Activated CD4-positive, alpha-beta T cell treated with anti-CD3 and anti-CD28 coated beads for 36 hours (primary cell): ENCODE measurements at regions not wholly inside any gene's neighbourhood (a gene's known extent, or its start where the extent isn't known, plus 50 kb on each side); places are given as distances from the start of the nearest gene placed in this dataset.
"Not testable (repeated sequence)": the region's sequence is repeated elsewhere in the genome, so short reads cannot be mapped to it uniquely, and the experiment has no call there.

Experiments
- ATAC-seq: fragments of 200-7000 bp; cut with Tn5 transposase; one replicate; pipeline ENCODE4 v1.10.0; 2021; ENCODE audit warnings: mild to moderate bottlenecking, moderate library complexity
- CTCF ChIA-PET: fragments of 350-600 bp; sonication (Branson Sonifier 250); formaldehyde crosslinking; loops from one replicate; lab custom pipeline; 2021; ENCODE audit warnings: antibody characterized with exemption; lab: Charles Lee
- POLR2A ChIA-PET: fragments of 350-600 bp; sonication (Branson Sonifier 250); formaldehyde crosslinking; loops from one replicate; lab custom pipeline; 2021; ENCODE audit warnings: antibody characterized with exemption, inconsistent platforms; lab: Charles Lee
- DNase-seq: peaks from one replicate; pipeline ENCODE4 v3.0.0-alpha.2; 2020
- H3K27ac Mint-ChIP-seq: one replicate; pipeline ENCODE4 v1.8.0; 2021; ENCODE audit warnings: mixed read lengths
- H3K27me3 Mint-ChIP-seq: one replicate; pipeline ENCODE4 v1.8.0; 2021; ENCODE audit warnings: mixed read lengths
- H3K36me3 Mint-ChIP-seq: one replicate; pipeline ENCODE4 v1.8.0; 2021; ENCODE audit warnings: low read depth, mixed read lengths
- H3K4me1 Mint-ChIP-seq: one replicate; pipeline ENCODE4 v1.8.0; 2021; ENCODE audit warnings: mixed read lengths
- H3K4me3 Mint-ChIP-seq: one replicate; pipeline ENCODE4 v1.8.0; 2021; ENCODE audit warnings: mild to moderate bottlenecking, moderate library complexity, mixed read lengths
- H3K9me3 Mint-ChIP-seq: one replicate; pipeline ENCODE4 v1.8.0; 2021; ENCODE audit warnings: low read depth, mixed read lengths
- intact Hi-C, 2 experiments: fragments of 100-400 bp; cut with DNase I in 1 of 2; cut with micrococcal nuclease in 1 of 2; formaldehyde crosslinking; loops; one replicate each; pipeline versions ENCODE4 v1.14.2 to v1.15.1; 2022 to 2024; cut with DNase I, micrococcal nuclease

DNA sequence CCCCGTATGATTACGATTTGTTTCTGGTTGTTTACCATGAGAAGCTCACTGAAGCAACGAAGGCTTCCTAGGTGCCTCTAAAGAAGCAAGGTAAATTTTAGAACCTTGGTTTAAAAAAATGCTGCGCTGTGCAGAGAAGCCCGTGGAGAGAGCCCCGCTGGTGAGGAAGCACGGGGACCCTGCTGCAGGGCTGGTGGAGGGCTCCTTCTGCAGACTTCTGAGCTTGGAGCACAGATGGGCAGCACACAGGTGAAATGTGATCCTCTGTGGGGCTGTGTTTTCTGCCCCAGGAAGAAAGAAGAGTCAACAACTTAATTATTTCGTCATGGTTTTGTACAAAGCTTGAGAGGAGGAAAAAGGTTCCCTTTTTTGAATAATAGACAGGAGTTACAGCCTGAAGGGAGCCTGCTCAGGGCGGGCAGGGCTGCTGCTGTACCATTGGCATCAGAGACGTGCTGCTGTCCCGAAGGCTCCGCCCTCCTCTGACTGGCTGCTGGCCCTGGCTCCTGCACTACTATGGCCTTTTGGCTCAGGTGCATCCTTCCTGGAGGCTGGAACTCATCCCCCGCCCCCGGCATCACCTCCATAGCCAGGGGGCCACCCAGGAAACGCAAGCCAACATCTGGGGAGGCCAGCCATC, 108.0 kb upstream of the PLGLB2 start:
- POLR2A ChIA-PET, ATAC-seq, H3K4me3 Mint-ChIP-seq, intact Hi-C loops, DNase-seq, H3K9me3 Mint-ChIP-seq, H3K27me3 Mint-ChIP-seq, H3K36me3 Mint-ChIP-seq, H3K4me1 Mint-ChIP-seq, CTCF ChIA-PET, H3K27ac Mint-ChIP-seq: not testable (repeated sequence)

DNA sequence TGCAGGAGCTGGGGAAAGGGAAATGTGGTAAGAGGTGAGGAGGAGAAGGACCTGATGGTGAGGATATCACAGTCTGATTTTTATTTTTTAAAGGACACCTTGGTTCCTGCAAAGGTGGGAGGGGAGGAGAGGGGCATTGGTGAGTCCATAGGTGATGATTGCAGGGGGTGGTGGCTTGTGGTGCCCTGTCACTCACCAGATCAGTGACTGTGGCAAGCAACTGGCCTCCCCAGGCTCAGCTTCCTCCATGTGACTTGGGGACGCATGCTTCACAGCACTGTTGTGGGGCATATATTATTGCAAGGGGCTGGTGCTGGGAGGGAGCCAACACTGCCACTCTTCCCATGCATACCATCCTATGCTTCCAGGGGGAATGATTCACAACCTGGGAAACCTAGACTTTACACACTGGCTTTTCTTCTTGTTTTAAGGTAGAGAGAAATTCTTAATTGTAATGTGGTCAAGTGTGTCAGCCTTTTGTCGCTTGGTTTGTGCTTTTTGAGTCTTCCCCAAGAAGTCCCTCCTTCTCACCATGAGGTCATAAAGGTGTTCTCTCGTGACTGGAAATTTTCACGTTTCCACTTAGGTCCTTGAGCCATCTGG, 106.8 kb upstream of the PLGLB2 start:
- CTCF ChIA-PET, H3K36me3 Mint-ChIP-seq, DNase-seq, H3K27me3 Mint-ChIP-seq, H3K9me3 Mint-ChIP-seq, H3K4me1 Mint-ChIP-seq, H3K27ac Mint-ChIP-seq, H3K4me3 Mint-ChIP-seq, intact Hi-C loops, POLR2A ChIA-PET: not testable (repeated sequence)
- ATAC-seq, result peak; percentile 30

DNA sequence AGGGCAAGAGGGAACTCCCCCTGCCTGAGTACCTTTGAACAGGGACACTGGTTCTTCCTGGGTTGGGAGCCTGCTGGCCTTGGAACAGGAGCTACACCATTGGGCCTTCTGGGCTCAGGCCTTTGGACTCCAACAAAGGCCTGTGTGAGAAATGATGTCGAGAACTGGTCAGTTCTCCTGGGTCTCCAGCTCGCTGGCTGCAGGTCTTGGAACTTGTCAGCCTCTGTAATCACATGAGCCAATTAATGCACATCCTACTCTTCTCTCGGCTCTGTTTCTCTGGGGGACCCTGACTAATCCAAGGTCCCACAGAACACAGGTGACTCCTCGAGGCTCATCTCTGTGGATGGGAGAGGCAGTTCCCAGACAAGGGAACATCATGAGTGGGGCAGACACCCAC, 104.7 kb upstream of the PLGLB2 start:
- DNase-seq, CTCF ChIA-PET, ATAC-seq, H3K36me3 Mint-ChIP-seq, POLR2A ChIA-PET, intact Hi-C loops, H3K4me1 Mint-ChIP-seq, H3K9me3 Mint-ChIP-seq, H3K27me3 Mint-ChIP-seq, H3K4me3 Mint-ChIP-seq, H3K27ac Mint-ChIP-seq: not testable (repeated sequence)

DNA sequence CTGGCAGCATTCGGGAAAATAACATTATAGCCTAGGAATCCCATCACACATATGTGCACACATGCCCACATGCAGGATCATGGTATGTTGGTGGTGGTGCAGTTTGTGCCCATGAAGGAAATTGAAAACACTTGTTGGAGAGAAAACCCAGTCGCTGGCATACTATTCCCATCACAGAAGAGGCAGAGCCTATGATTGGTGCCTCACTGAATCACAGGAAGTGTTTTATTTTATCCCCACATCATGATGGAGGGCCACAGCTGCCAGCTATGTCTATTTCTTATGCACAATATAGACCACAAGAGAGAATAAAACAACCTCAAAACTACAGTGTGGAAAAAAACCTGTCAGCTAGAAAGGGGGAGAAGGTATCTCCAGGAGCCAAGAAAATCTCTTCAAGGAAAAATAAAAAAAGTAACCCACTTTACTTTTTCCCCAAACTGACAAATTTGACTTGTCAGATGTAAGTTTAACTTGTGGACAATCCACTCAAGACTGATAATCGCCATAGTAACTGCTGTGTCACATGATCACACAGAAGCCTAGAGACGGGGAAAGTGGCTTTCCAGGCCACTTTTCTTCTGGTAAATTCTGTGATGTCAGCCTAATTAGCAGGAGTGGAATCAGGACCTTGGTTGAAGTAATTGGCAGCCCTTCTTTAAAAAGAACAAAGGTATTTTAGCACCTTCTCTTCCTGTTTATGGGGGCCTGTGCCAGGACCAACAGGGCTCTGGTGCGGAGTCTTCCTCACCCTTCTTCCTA, 100.0 kb upstream of the PLGLB2 start:
- H3K4me3 Mint-ChIP-seq, POLR2A ChIA-PET, H3K27me3 Mint-ChIP-seq, H3K9me3 Mint-ChIP-seq, H3K4me1 Mint-ChIP-seq, CTCF ChIA-PET, ATAC-seq, H3K36me3 Mint-ChIP-seq, DNase-seq, intact Hi-C loops, H3K27ac Mint-ChIP-seq: not testable (repeated sequence)

DNA sequence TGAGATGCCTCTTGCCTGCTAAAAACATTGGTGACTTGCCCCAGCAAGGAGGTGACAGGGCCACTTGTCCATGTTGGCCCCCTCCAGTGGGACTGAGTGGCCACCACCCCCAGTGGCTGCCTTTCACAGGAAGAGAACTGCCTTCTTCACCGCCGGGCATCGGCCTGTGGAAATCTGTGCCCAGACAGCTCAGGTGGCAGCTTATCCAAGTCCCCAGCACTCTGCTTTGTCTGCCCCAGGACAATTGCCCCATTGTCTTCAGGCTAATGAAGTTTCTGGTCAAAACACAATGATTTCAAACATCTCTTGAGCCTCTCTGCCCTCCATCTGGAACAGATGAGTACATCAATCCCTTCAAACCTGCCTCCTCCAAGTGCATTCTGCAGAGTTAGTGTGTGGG, 99.1 kb upstream of the PLGLB2 start:
- intact Hi-C loops, H3K36me3 Mint-ChIP-seq, H3K27me3 Mint-ChIP-seq, H3K4me3 Mint-ChIP-seq, H3K4me1 Mint-ChIP-seq, H3K9me3 Mint-ChIP-seq, ATAC-seq, H3K27ac Mint-ChIP-seq, CTCF ChIA-PET, DNase-seq, POLR2A ChIA-PET: not testable (repeated sequence)

DNA sequence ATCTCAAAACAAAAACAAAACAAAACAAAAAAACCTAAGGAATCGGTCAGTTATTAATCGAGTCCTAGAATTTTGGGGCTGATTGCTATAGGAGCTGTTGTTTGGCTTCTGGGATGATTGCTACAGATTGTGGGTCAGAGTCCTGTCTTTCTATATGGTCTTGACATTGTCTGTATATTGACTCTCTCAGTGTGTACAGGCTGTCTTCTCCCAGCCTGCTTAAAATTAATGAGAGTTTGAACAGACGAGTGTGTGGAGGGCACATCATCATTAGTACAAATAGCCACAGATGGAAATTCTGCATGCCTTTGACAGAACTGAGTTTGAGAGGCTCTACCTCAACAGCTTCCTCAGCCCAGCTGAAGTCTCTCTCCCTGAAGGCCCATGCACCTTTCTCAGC, 98.0 kb upstream of the PLGLB2 start:
- intact Hi-C loops, DNase-seq, H3K27ac Mint-ChIP-seq, H3K4me3 Mint-ChIP-seq, H3K4me1 Mint-ChIP-seq, H3K27me3 Mint-ChIP-seq, ATAC-seq, H3K36me3 Mint-ChIP-seq, CTCF ChIA-PET, POLR2A ChIA-PET, H3K9me3 Mint-ChIP-seq: not testable (repeated sequence)

DNA sequence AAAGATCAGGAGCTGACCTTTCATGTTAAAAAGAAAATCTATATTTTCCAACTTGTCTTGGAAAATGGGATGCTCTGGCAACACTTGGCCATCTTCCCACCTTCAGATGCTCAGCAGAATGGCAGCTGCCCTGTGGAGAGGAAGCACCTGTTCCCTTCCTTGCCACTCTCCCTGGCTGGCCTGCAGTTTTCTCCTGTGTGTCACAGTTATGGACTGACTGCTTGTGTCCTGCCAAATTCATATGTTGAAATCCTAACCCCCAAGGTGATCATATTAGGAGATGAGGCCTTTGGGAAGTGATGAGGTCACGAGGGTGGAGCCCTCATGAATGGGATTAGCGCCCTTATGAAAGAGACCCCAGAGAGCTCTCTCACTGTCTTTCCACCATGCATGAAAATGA, 97.0 kb upstream of the PLGLB2 start:
- CTCF ChIA-PET, H3K4me1 Mint-ChIP-seq, DNase-seq, H3K27ac Mint-ChIP-seq, POLR2A ChIA-PET, intact Hi-C loops, H3K36me3 Mint-ChIP-seq, H3K27me3 Mint-ChIP-seq, ATAC-seq, H3K9me3 Mint-ChIP-seq, H3K4me3 Mint-ChIP-seq: not testable (repeated sequence)

DNA sequence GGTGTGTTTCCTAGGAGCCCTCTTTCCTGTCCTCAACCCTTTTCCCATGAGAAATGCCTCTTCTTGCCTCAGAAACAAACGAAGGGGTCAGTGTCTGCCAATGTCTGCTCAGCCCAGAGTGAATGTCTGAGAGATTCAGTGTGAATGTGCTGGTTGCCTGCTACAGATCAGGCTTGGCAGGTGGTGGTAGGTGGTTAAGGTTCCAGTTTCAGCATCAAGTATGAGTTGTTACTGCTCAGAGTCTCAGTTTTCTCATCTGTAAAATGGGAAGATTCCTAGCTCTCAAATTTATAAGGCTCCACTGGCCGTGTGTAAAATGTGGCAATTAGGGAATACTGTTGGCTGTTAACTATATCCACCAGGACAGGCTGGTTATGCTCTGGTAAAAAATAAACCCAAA, 96.3 kb upstream of the PLGLB2 start:
- H3K36me3 Mint-ChIP-seq, H3K27ac Mint-ChIP-seq, H3K9me3 Mint-ChIP-seq, H3K4me1 Mint-ChIP-seq, intact Hi-C loops, CTCF ChIA-PET, H3K4me3 Mint-ChIP-seq, POLR2A ChIA-PET, DNase-seq, ATAC-seq, H3K27me3 Mint-ChIP-seq: not testable (repeated sequence)

DNA sequence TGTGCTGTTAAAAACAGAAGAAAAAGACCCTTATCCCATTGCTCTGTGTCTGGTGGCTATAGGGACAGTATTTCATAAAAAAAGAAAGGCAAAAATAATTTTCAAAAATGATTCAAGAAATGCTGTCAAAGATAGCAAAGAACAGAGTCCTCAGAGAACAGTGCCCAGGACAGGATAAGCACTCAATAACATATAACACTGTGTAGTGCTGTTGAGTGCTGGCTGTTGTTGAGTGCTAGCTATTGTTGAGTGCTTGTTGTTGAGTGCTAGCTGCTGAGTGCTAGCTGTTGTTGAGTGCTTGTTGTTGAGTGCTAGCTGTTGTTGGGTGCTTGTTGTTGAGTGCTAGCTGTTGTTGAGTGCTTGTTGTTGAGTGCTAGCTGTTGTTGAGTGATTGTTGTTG, 94.5 kb upstream of the PLGLB2 start:
- POLR2A ChIA-PET, CTCF ChIA-PET, H3K27me3 Mint-ChIP-seq, H3K27ac Mint-ChIP-seq, H3K9me3 Mint-ChIP-seq, H3K4me1 Mint-ChIP-seq, H3K4me3 Mint-ChIP-seq, ATAC-seq, intact Hi-C loops, DNase-seq, H3K36me3 Mint-ChIP-seq: not testable (repeated sequence)

DNA sequence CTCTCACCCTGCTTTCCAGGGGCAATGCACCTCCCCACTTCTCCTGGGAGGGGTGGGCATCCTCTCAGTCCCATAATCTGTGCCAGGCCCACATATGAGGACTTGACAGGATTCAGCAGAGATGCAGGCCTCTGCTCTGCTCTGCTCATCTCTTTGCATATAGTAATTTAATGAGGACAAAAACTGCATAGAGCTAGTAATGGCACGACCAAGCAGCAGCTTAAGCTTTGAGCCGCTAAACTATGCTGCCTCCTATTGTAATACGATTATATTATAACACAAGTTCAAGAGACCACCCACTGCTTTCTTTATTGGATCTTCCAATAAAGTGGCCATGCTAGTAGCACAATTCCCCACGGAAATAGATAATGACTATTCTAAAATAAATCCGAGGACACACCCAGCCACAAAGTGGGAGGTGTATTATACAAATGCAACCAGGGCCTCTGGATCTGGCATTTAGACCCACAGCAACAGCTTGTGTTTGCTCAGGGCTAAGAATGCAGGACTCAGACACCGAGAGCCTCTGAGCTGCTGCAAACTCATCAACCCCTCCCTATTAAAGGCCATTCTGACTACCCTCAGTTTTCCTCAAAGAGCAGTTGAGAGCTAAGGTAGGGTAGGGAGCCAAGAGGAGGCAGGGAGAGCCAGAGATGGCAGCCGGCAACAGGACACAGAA, 93.6 kb upstream of the PLGLB2 start:
- H3K4me1 Mint-ChIP-seq, H3K27ac Mint-ChIP-seq, H3K27me3 Mint-ChIP-seq, H3K36me3 Mint-ChIP-seq, H3K4me3 Mint-ChIP-seq, POLR2A ChIA-PET, CTCF ChIA-PET, ATAC-seq, intact Hi-C loops, H3K9me3 Mint-ChIP-seq, DNase-seq: not testable (repeated sequence)

DNA sequence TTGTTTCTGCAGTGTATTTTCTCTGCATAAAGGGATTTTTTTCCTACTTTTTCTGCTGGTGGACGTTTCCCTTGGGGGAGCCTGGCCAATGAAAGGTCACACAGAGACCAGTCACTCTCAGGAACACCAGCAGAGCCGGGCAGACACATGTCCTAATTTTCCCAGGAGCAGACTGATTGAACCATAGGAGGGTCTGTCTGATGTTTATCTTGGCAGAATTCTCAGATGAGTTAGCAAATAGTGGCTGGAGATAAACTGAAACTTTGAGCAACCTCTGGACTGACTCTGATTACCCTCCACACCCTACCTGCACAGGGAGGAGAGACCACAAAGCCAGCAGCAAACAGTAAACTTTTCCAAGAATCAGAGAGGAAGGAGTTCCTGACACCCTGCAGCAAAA, 90.0 kb upstream of the PLGLB2 start:
- H3K4me3 Mint-ChIP-seq, H3K36me3 Mint-ChIP-seq, CTCF ChIA-PET, POLR2A ChIA-PET, H3K4me1 Mint-ChIP-seq, H3K9me3 Mint-ChIP-seq, H3K27me3 Mint-ChIP-seq, H3K27ac Mint-ChIP-seq, DNase-seq, intact Hi-C loops: not testable (repeated sequence)
- peak; percentile 36 for ATAC-seq

DNA sequence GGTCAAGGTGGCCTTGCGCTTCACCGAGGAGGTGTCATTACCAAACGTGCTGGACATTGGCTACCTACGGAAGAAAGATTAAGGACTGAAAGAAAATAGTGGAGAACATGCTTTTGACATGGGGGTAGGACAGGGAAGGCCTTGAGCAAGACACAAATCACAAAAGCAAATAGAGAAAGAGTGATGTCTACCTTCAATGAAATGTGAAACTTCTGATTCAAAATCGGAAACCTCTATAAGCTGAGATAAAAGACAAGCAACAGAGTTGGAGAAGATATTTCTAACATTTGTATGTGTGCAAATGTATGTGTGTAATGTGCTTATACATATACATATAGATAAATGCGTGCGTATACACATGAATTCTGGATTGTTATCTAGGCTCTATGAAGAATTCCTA, 89.5 kb upstream of the PLGLB2 start:
- intact Hi-C loops, POLR2A ChIA-PET, H3K4me1 Mint-ChIP-seq, H3K4me3 Mint-ChIP-seq, H3K36me3 Mint-ChIP-seq, H3K27ac Mint-ChIP-seq, H3K9me3 Mint-ChIP-seq, CTCF ChIA-PET, DNase-seq, H3K27me3 Mint-ChIP-seq: not testable (repeated sequence)
- peak; percentile 85 for ATAC-seq
